Hematopoietic multipotent progenitor cell treated with erythropoietin and hydrocortisone succinate and interleukin-3 and kit ligand, for 15 days (in vitro differentiated cells): ENCODE measurements at regions not wholly inside any gene's neighbourhood (a gene's known extent, or its start where the extent isn't known, plus 50 kb on each side); places are given as distances from the start of the nearest gene placed in this dataset.
A peak's percentile ranks its signal among the peaks of the same experiment; 100 is the strongest.

ENCODE experiments used
- DNase-seq: peaks from one replicate; pipeline ENCODE4 v3.0.0-alpha.2; 2015; ENCODE audit warnings: low spot score

DNA sequence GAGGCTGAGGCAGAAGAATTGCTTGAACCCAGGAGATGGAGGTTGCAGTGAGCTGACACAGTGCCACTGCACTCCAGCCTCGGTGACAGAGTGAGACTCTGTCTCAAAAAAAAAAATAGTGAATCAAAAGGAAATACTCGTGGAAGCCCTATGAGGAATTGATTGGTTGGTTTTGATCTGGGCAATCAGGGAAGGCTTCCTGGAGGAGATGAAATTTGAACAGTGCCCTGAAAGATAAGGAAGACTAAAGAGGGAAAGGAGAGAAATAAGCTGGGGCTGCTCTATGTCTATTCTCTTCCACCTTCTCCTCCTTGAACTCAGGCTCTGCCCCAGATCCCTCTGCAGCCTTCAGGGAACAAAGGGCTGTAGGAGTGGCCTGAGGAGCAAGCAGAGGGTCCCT is 54.1 kb downstream of the IRF2BPL start:
- no peak for DNase-seq

DNA sequence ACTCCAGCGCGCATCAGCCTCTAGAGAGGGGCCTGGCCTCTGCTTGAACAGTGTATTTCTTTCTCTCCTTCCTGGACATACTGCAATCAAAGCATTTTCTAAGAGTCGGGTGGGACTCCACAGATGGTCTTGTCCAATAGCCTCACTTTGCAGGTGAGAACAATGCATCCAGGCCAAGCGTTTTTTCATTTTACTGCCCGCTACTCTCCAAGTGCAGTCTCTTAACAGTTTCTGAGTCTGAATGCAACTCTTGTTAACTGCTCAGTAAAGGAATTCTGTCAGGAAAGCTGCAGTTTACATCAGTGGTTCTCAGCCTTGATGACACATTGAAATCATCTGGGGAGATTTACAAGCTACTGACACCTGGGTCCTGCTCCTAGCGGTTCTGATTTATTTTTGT is 57.0 kb downstream of the IRF2BPL start:
- DNase-seq, result no peak

DNA sequence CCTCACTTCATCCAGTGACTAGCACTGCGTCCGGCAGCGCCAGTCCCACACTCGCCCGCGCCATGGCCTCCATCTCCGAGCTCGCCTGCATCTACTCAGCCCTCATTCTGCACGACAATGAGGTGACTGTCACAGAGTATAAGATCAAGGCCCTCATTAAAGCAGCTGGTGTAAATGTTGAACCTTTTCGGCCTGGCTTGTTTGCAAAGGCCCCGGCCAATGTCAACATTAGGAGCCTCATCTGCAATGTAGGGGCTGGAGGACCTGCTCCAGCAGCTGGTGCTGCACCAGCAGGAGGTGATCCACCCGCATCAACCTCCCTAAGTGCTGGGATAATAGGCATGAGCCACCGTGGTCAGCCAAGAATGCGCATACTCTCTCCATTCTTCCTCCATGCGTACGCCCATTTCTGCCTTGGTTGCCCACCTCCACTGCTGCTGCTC is 59.9 kb downstream of the IRF2BPL start:
- DNase-seq, result no peak

DNA sequence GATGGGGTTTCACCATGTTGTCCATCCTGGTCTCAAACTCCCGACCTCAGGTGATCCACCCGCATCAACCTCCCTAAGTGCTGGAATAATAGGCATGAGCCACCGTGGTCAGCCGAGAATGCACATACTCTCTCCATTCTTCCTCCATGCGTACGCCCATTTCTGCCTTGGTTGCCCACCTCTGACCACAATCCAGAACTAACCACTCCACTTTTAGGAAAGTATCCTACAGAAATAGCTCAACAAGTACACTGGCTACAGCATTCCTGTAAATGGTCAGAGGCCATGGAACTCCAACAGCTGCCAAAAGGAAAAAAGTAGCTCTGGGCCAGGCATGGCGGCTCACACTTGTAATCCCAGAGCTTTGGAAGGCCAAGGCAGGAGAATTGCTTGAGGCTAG is 60.7 kb downstream of the IRF2BPL start:
- DNase-seq, result no peak

DNA sequence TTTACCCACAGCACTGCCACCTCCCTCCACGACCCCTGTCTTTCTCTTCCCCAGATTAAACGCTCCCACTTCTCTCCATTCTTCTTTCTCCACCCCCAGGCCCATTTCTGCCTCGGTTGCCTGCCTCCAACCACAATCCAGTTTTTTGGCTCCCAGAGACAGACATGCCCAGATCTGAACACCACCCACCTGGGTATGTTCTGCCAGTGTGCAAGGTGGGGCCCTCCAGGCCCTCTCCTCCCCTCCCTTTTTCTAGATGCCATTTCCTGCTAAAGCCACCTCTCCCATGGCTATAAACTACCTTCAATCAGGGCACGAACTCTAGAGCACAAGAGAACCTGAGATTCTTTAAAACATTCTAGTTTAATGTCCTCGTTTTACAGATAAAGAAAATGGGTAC is 63.3 kb downstream of the IRF2BPL start:
- no peak for DNase-seq

DNA sequence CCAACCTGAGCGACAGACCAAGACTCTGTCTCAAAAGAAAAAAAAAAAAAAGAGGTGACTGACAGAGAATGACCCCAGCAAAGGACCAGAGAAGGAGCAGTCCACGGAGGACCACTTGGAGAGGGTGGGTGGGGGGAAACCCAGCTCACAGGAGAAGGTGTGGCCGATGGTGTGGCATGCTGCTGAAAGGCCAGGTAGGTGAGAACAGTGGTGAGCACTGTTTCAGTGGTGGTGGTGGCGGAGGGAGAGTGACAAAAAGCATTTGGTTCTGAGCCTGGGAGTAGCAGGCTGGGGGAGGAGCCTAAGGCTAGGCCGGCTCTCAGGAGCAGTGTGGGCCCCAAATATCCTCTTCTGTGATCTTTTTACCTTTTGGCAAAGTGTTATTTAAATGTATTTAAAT is 63.8 kb downstream of the IRF2BPL start:
- no peak for DNase-seq

GRCh38 chr14:76963372-76963771 is 65.1 kb downstream of the IRF2BPL start:
- DNase-seq, result no peak

GRCh38 chr14:76962303-76962660 is 66.2 kb downstream of the IRF2BPL start:
- no peak for DNase-seq

GRCh38 chr14:76961631-76962302 is 66.7 kb downstream of the IRF2BPL start:
- DNase-seq, result peak; percentile 58

DNA sequence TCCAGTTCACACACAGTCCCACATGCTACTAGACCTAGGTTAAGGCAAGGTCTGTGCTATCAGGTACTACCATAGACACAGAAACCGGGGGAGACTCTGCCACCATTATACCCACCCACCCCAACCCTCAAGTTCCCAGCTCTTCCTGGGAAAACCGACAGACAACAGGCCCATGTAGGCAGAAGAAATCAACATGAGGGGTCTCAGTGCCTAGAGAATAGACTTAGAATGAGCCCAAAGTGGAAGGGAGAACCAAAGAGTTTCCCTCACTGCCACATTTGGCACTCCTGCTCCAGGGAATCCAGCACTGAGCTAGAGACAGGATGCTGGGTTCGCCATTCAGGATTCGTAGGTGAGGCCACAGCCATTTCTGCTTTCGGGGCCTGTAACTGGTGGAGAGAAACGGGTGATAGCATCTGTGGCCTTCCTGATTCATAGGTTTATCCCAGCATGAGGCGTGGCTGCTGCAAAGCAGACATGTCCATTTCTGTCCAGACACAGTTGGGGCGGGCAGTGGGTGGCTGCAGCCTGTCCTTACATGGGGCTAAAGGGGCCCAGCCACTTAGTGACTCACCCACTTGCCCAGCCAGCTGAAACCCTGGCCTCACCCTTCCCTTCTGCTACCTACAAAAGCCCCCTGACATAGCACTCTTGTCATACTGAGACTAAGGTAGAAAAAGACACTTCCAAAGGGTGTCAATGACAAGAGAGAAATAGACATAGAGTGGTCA is 69.4 kb downstream of the IRF2BPL start:
- no peak for DNase-seq

GRCh38 chr14:76958020-76958979 is 70.2 kb downstream of the IRF2BPL start:
- no peak for DNase-seq

- DNase-seq, result no peak
Measured at GRCh38 chr14:76957224-76957891, 71.2 kb downstream of the IRF2BPL start.

DNA sequence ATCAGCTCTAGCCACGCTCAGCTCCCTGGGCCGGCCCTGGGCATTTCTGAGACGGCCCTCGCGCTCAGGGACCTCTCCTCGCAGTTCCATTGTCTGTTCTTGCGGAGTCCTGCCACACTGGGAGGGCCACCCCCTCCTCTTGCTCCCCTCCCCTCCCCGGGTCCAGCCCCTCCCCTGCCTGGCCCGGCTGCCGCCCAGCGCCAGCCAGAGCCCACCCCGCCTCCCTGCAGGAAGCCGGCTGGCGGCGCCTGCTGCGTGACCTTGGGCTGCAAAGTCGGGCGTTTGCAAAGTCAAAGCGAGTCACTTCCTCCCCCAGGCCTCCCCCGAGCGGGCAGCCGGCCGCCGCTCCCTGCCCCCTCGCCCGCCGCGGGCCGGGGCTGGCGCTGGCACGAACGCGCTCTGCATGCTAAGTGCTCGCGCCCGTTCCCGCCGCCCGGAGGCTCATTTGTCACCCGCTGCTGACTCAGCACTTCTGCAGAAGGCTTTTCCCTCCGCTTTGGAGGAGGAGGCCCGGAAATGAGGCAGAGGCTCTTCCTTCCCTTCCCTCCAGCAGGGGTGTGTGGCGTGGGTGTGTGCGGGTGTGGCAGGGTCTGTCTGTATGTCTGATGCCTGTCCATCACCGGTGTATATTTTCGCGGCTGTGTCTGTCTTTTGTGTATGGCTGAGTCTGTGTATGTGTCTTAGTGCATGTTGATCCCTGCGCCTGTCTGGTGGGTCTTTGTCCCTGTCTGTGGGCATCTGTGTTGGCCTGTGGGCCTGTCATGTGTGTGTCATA is 72.0 kb downstream of the IRF2BPL start:
- peak; percentile 86 for DNase-seq

DNA sequence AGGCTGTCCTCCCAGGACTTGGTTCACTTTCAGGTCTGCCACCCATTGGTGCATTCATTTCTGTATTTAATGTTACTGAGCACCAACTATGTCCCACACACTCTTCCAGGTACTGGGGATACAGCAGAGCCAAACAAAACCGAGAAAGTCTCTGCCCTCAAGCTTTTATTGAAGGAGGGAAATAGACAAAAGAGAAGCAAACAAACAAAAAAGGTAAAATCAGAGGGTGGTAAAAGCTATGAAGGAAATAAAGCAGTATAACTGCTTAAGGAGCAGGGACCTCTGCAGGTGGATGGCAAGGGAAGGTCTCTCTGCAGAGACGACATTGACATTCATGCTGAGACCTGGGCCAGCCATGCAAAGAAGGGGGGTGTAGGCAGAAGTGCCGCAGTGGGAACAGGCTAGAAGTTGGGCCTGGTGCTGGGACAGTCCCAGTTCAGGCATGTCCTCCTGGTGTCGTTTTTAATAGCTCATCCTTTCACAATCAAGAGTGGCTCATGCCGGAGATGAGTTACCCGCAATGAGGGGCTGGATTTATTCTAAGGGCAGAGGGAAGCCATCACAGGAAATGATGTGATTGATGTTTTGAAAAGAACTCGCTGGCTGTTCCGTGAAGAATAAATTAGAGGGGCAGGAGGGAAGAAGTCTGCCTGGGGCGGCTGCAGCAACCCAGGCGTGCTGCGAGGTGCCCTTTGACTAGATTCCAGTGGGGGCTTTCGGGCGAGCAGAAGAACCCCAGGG is 72.8 kb downstream of the IRF2BPL start:
- no peak for DNase-seq

DNA sequence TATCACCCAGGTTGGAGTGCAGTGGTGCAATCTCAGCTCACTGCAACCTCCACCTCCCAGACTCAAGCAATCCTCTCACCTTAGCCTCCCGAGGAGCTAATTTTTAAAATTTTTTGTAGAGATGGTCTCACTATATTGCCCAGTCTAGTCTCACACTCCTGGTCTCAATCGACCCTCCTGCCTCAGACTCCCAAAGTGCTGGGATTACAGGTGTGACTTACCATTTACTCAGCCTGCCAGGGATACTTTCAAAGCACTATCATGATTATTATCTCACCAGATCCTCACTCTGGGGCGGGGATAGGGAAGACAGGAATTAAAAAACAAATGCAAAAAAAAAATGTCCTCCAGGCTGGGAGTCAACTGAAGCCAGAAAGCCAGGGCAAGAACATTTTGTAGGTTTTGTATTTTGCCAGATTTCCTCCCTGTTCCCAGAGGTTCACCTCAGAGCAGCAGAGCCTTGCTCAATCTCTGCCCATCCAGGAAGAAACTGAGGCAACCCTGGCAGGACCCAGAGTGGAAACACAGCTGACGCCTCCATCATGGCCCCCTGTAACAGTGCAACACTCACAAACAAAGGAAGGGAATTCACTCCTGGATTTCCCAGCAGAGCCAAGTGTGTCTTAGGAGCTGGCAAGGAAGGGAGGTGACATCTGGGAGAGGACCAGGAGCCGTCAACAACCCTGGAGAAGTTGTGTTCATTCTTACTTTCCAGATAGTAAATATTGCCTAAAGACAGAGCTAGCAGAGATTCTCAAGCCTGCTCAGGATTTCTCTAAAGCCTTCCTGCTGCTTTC is 73.9 kb downstream of the IRF2BPL start:
- DNase-seq, result no peak

DNA sequence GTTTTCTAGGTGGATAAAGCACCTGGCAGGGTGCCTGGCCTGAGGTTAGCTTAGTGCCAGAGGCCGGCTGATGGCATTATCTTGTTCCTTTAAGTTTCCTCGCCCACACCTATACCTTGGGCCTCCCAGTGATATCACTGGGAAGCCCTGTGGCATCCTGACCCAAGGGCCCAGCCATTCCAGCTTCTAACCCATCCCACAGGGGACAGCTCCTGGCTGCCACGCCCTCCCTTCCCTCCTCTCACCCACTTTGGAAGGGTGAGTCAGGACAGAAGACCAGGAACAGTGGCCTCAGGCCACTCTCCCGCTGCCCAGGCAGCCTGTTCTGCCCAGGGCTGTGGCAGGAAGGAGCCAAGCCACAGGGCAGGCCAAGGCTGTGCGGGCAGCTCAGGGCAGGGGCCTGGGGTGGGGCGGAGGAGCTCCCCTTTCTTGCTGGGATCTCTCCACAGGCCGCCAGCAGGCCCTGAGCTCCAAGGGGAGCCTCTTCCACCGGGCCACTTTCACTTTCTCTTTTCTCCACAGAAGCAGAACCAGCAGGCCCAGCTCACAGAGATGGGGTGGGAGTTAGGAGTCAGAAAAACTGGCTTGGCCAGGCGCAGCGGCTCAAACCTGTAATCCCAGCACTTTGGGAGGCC is 75.1 kb downstream of the IRF2BPL start:
- peak; percentile 63 for DNase-seq

DNA sequence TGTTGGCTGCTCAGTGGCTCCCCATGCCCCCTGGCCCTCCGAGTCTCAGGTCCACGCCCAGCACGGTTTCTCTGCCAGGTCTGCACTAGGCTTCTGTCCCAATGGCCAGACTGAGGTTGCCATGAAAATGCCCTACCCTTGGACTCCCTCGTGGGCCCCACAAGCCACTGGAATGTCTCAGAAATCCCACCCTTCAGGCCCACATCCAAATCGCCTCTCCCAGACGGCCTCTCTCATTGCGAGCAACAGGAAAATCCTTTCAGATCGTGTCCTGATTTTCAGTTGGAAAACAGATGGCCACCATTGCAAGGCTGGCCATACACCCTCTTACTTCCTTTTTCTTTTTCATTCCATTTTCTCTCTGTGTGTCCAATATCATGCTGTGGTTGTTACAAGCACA is 77.3 kb downstream of the IRF2BPL start:
- DNase-seq, result no peak

GRCh38 chr14:76950055-76951020 is 78.2 kb downstream of the IRF2BPL start:
- DNase-seq, result no peak
